HG02763 (cell line): ENCODE measurements at regions not wholly inside any gene's neighbourhood (a gene's known extent, or its start where the extent isn't known, plus 50 kb on each side); places are given as distances from the start of the nearest gene placed in this dataset.

Experiments used
- ATAC-seq: cut with Tn5 transposase; IDR thresholded peaks from one replicate; pipeline ENCODE4 v1.9.1; 2021; ENCODE audit warnings: mild to moderate bottlenecking, moderate library complexity; ENCODE audit not compliant: unreplicated experiment

GRCh38 chr12:102781117-102781516 lies 135.9 kb downstream of the PAH start:
- no peak for ATAC-seq

GRCh38 chr12:102776041-102776440 lies 141.0 kb downstream of the PAH start:
- ATAC-seq, result no peak

- no peak for ATAC-seq
Measured at GRCh38 chr12:102769323-102769916, 147.6 kb downstream of the PAH start.

GRCh38 chr12:102766961-102767360 lies 150.1 kb downstream of the PAH start:
- no peak for ATAC-seq

- ATAC-seq, result no peak
Measured at GRCh38 chr12:102765736-102766135, 151.3 kb downstream of the PAH start.

- no peak for ATAC-seq
Measured at GRCh38 chr12:102763471-102763870, 153.6 kb downstream of the PAH start.

GRCh38 chr12:102763061-102763460 lies 154.0 kb downstream of the PAH start:
- no peak for ATAC-seq

GRCh38 chr12:102760322-102760721 lies 156.7 kb downstream of the PAH start:
- no peak for ATAC-seq

GRCh38 chr12:102759466-102759865 lies 157.6 kb downstream of the PAH start:
- ATAC-seq, result no peak

GRCh38 chr12:102757882-102758226 lies 159.2 kb downstream of the PAH start:
- no peak for ATAC-seq

- no peak for ATAC-seq
Measured at GRCh38 chr12:102757154-102757881, 159.7 kb downstream of the PAH start.

GRCh38 chr12:102756530-102756929 lies 160.5 kb downstream of the PAH start:
- no peak for ATAC-seq

- ATAC-seq, result no peak
Measured at GRCh38 chr12:102755266-102755665, 161.8 kb downstream of the PAH start.

GRCh38 chr12:102753802-102754201 lies 163.2 kb downstream of the PAH start:
- ATAC-seq, result no peak

- ATAC-seq, result no peak
Measured at GRCh38 chr12:102748704-102749103, 168.3 kb downstream of the PAH start.

GRCh38 chr12:102746963-102747362 lies 170.1 kb downstream of the PAH start:
- no peak for ATAC-seq

GRCh38 chr12:102745971-102746600 lies 171.0 kb downstream of the PAH start:
- ATAC-seq, result no peak

- ATAC-seq, result no peak
Measured at GRCh38 chr12:102741196-102741595, 175.8 kb downstream of the PAH start.

GRCh38 chr12:102740141-102740955 lies 176.7 kb downstream of the PAH start:
- ATAC-seq, result no peak

- ATAC-seq, result no peak
Measured at GRCh38 chr12:102736328-102736727, 180.7 kb downstream of the PAH start.

- peak; percentile 88 for ATAC-seq
Measured at GRCh38 chr12:102735104-102735503, 181.9 kb downstream of the PAH start.

GRCh38 chr12:102730996-102731395 lies 186.0 kb downstream of the PAH start:
- no peak for ATAC-seq
